ENCODE measurements at regions not wholly inside any gene's neighbourhood (a gene's known extent, or its start where the extent isn't known, plus 50 kb on each side); places are given as distances from the start of the nearest gene placed in this dataset.

DNA sequence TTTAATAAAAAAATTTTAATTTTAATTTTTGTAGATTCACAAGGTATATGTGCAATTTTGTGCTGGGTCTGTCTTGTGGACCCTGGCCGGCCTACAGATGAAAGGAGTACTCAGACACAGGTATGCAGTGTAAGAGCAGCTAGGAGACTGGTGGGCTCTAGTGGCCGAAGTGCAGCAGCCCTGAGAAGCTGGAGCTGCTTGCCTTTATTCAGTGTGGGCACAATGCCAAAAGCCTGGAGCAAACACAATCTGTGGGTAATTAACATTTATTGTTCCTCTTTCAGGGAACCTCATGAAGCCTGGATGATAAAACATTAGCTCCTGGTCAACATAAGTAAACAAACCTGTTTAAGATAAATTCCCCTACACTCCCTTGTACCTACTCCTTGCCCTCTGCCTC, 135.7 kb upstream of the SEL1L start:
- H2AFZ ChIP-seq, result no peak overlapping the region
- H3K27ac ChIP-seq, result no peak overlapping the region
- H3K9me3 ChIP-seq (ENCODE audit: low read depth), result no peaks in the 10 kb centered on the region
- no peak overlapping the region for H3K4me3 ChIP-seq
- H3K36me3 ChIP-seq (replicated peaks; ENCODE audit: insufficient read depth, low read depth), result no peaks in the 10 kb centered on the region
- H3K9me2 ChIP-seq (replicated peaks; ENCODE audit: insufficient read depth), result no peaks in the 10 kb centered on the region
- 80% methylated on average over 2 of the region's 2 CpGs for whole genome bisulfite sequencing (ENCODE audit: low lambda C conversion rate, missing lambda C conversion rate)
- no peaks in the 10 kb centered on the region for H3K4me1 ChIP-seq (ENCODE audit: insufficient read depth)
- no peak overlapping the region for H3K4me2 ChIP-seq
- H3K79me2 ChIP-seq, result no peaks in the 10 kb centered on the region
- no peaks in the 10 kb centered on the region for H3K27me3 ChIP-seq
- DNase-seq (ENCODE audit: low spot score), result peak; percentile 22
- TF ChIP-seq, protein P1, sequence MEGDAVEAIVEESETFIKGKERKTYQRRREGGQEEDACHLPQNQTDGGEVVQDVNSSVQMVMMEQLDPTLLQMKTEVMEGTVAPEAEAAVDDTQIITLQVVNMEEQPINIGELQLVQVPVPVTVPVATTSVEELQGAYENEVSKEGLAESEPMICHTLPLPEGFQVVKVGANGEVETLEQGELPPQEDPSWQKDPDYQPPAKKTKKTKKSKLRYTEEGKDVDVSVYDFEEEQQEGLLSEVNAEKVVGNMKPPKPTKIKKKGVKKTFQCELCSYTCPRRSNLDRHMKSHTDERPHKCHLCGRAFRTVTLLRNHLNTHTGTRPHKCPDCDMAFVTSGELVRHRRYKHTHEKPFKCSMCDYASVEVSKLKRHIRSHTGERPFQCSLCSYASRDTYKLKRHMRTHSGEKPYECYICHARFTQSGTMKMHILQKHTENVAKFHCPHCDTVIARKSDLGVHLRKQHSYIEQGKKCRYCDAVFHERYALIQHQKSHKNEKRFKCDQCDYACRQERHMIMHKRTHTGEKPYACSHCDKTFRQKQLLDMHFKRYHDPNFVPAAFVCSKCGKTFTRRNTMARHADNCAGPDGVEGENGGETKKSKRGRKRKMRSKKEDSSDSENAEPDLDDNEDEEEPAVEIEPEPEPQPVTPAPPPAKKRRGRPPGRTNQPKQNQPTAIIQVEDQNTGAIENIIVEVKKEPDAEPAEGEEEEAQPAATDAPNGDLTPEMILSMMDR (IDR thresholded peaks at IDR 0.05; ENCODE audit: poor library complexity), result no peak
- no peak for TF ChIP-seq EZH2 (IDR thresholded peaks at IDR 0.05; ENCODE audit: borderline replicate concordance)
- H4K20me1 ChIP-seq (ENCODE audit: insufficient read depth, poor library complexity, severe bottlenecking), result no peaks in the 10 kb centered on the region

DNA sequence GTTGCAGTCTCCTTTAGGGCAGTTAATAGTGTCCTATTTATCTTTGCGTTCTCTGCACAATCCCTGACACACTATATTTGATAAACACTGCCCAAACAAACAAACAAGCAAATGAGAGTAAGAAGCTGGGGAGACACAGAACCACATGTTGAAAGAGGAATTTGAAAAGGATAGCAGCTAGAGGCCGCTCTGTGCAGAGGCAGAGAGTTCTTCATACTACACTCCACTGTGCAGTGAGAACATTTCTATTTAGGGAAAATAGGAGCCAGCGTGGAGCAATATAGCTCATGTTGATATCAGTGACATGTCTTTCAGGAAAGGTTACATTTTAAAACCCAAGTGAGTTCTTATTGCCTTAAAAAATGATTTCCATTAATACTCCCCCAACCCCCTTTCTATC, 140.3 kb upstream of the SEL1L start:
- Histone ChIP-seq H3K9me3 (ENCODE audit: low read depth) (no peaks in the 10 kb centered on the region), H4K20me1 (ENCODE audit: insufficient read depth, poor library complexity, severe bottlenecking) (no peaks in the 10 kb centered on the region), H2AFZ (no peak overlapping the region), H3K4me3 (no peak overlapping the region), H3K36me3 (replicated peaks; ENCODE audit: insufficient read depth, low read depth) (no peaks in the 10 kb centered on the region), H3K4me2 (no peak overlapping the region), H3K27ac (no peak overlapping the region), H3K4me1 (ENCODE audit: insufficient read depth) (no peaks in the 10 kb centered on the region), H3K9me2 (replicated peaks; ENCODE audit: insufficient read depth) (no peaks in the 10 kb centered on the region), H3K27me3 (no peaks in the 10 kb centered on the region), H3K79me2 (no peaks in the 10 kb centered on the region)
- TF ChIP-seq, protein P1 (IDR thresholded peaks at IDR 0.05; ENCODE audit: poor library complexity), result no peak
- TF ChIP-seq EZH2 (IDR thresholded peaks at IDR 0.05; ENCODE audit: borderline replicate concordance) (no peak), EZH2phosphoT487 (IDR thresholded peaks at IDR 0.05; ENCODE audit: low read depth, severe bottlenecking, unreplicated experiment) (no peak)
- no peak for DNase-seq (ENCODE audit: low spot score)
- 54% methylated on average over 3 of the region's 3 CpGs for WGBS (ENCODE audit: low lambda C conversion rate, missing lambda C conversion rate)

DNA sequence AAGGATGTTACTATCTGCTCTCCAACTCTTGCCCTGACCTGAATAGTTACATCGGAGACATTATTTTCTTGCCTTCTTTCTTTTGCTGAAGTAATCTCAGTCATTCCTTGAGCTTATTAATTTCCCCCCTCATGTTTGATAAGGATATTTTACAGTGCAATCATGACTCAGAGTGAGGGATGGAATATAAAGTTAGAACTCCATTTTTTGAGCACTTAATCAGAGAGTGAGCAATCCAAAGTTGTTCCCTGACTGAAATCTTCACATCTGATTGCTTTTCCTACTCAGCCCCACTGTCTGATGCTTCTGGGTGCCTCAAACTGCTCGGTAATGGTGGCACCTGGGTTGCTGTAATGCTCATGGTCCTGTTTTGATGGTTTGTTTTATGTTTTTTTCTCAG, 142.7 kb upstream of the SEL1L start:
- Histone ChIP-seq H3K36me3 (replicated peaks; ENCODE audit: insufficient read depth, low read depth) (no peaks in the 10 kb centered on the region), H2AFZ (no peak overlapping the region), H3K27me3 (peaks cover 7% of the 10 kb centered on the region), H3K4me2 (no peak overlapping the region), H3K4me1 (ENCODE audit: insufficient read depth) (no peaks in the 10 kb centered on the region), H3K4me3 (no peak overlapping the region), H4K20me1 (ENCODE audit: insufficient read depth, poor library complexity, severe bottlenecking) (no peaks in the 10 kb centered on the region), H3K79me2 (no peaks in the 10 kb centered on the region), H3K9me2 (replicated peaks; ENCODE audit: insufficient read depth) (no peaks in the 10 kb centered on the region), H3K9me3 (ENCODE audit: low read depth) (no peaks in the 10 kb centered on the region), H3K27ac (no peak overlapping the region)
- 89% methylated on average over 2 of the region's 2 CpGs for WGBS (ENCODE audit: low lambda C conversion rate, missing lambda C conversion rate)
- no peak for DNase-seq (ENCODE audit: low spot score)
- no peak for TF ChIP-seq EZH2 (IDR thresholded peaks at IDR 0.05; ENCODE audit: borderline replicate concordance)
- TF ChIP-seq, protein P1 (IDR thresholded peaks at IDR 0.05; ENCODE audit: poor library complexity), result no peak
- no peak for TF ChIP-seq EZH2phosphoT487 (IDR thresholded peaks at IDR 0.05; ENCODE audit: low read depth, severe bottlenecking, unreplicated experiment)

DNA sequence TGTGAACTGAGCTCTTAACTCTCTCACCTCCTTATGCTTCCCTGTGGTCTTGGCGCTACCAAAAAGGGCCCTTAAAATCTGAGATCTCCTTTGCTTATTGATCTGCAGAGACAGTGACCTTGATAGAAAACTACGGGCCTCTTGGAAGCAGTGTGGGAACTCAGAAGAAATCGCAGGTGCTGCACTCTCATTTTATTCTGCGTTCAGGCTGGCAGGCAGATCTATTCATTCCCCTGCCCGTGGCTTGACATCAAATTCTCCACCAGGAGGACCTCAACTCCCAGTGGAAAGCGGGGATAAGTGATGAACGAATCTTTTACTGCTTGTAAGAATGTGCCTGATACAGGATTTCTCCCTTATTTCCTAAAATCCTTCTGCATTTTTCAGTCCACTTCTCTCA, 143.2 kb upstream of the SEL1L start:
- Histone ChIP-seq H3K4me1 (ENCODE audit: insufficient read depth) (no peaks in the 10 kb centered on the region), H3K4me3 (no peak overlapping the region), H3K9me3 (ENCODE audit: low read depth) (no peaks in the 10 kb centered on the region), H3K27ac (no peak overlapping the region), H3K36me3 (replicated peaks; ENCODE audit: insufficient read depth, low read depth) (no peaks in the 10 kb centered on the region), H3K27me3 (peaks cover 7% of the 10 kb centered on the region), H3K9me2 (replicated peaks; ENCODE audit: insufficient read depth) (no peaks in the 10 kb centered on the region), H3K4me2 (no peak overlapping the region), H4K20me1 (ENCODE audit: insufficient read depth, poor library complexity, severe bottlenecking) (no peaks in the 10 kb centered on the region), H3K79me2 (no peaks in the 10 kb centered on the region), H2AFZ (no peak overlapping the region)
- no peak for DNase-seq (ENCODE audit: low spot score)
- 87% methylated on average over 7 of the region's 7 CpGs for WGBS (ENCODE audit: low lambda C conversion rate, missing lambda C conversion rate)
- no peak for TF ChIP-seq EZH2phosphoT487 (IDR thresholded peaks at IDR 0.05; ENCODE audit: low read depth, severe bottlenecking, unreplicated experiment)
- TF ChIP-seq, protein P1 (IDR thresholded peaks at IDR 0.05; ENCODE audit: poor library complexity), result no peak
- no peak for TF ChIP-seq EZH2 (IDR thresholded peaks at IDR 0.05; ENCODE audit: borderline replicate concordance)
